K562 (cell line): ENCODE measurements at regions not wholly inside any gene's neighbourhood (a gene's known extent, or its start where the extent isn't known, plus 50 kb on each side); places are given as distances from the start of the nearest gene placed in this dataset.

Source experiments
- ATAC-seq: fragments of 200-7000 bp; cut with Tn5 transposase; 3 replicates; pipeline ENCODE4 v1.9.1; 2020; ENCODE audit warnings: moderate library complexity
- BruUV-seq: library from RNA; stranded (reverse); fragments of 400-500 nt; replicated peaks from 2 replicates; lab custom pipeline; 2021; lab: Mats Ljungman, UMichigan
- CTCF ChIA-PET: fragments of 300-600 bp; formaldehyde crosslinking; extraction: SDS; loops from one replicate; lab custom pipeline; 2021; ENCODE audit warnings: low intra/inter-chr PET ratio; lab: Yijun Ruan, JAX
- POLR2A ChIA-PET: fragments of 300-600, 350-650 bp; sonication (Branson Sonifier 250); formaldehyde crosslinking; extraction: SDS; loops from one replicate; lab custom pipeline; 2021; ENCODE audit warnings: antibody characterized with exemption, inconsistent platforms; lab: Yijun Ruan, JAX
- DNase-seq, 4 experiments: peaks; one replicate each; pipeline versions ENCODE4 v3.0.0 to v3.0.0-alpha.2; 2011 to 2018; ENCODE audit warnings: low spot score in 3 of 4, mixed read lengths in 3 of 4; ENCODE audit errors: extremely low read depth in 1 of 4
- FAIRE-seq: peaks from 2 replicates; lab custom pipeline; 2011; peaks lifted over from hg19 to GRCh38; lab: Jason Lieb, UNC
- H2AFZ ChIP-seq: 2 replicates; pipeline ENCODE4 v1.6.0; 2011; ENCODE audit warnings: low read depth, low read length, control low read depth, inconsistent platforms
- H3K27ac ChIP-seq: fragments of 200-600 bp; 3 replicates; pipeline ENCODE4 v1.8.0; 2011; ENCODE audit warnings: low read depth, mild to moderate bottlenecking, control low read depth, inconsistent platforms, low read length, moderate library complexity, mixed read lengths; ENCODE audit errors: extremely low read depth
- H3K27me3 ChIP-seq, 2 experiments: fragments of 300-600 bp in 1 of 2; 2 replicates in 1 of 2; 3 replicates in 1 of 2; pipeline versions ENCODE4 v1.6.0 to v1.8.0; 2011; ENCODE audit warnings: inconsistent platforms in 2 of 2, low read length in 2 of 2, mild to moderate bottlenecking in 1 of 2, mixed read lengths in 1 of 2, moderate library complexity in 1 of 2; ENCODE audit not compliant: control insufficient read depth in 2 of 2, insufficient read depth in 2 of 2
- H3K36me3 ChIP-seq: fragments of 300-600 bp; 3 replicates; pipeline ENCODE4 v1.8.0; 2011; ENCODE audit warnings: mild to moderate bottlenecking, low read length, inconsistent platforms; ENCODE audit not compliant: control insufficient read depth, insufficient read depth
- H3K4me1 ChIP-seq, 2 experiments: fragments of 200-600 bp in 1 of 2; replicated peaks in 1 of 2; 2 replicates in 1 of 2; 3 replicates in 1 of 2; pipeline versions ENCODE4 v1.5.1 to v1.8.0; 2011; ENCODE audit warnings: inconsistent platforms in 2 of 2, low read length in 2 of 2, mild to moderate bottlenecking in 1 of 2, mixed read lengths in 1 of 2, moderate library complexity in 1 of 2; ENCODE audit not compliant: control insufficient read depth in 2 of 2, insufficient read depth in 2 of 2
- H3K4me2 ChIP-seq: 2 replicates; pipeline ENCODE4 v1.6.1; 2011; ENCODE audit warnings: low read length, control low read depth, inconsistent platforms, mixed read lengths; ENCODE audit not compliant: insufficient read depth
- H3K4me3 ChIP-seq: fragments of 200-600 bp; sonication (generic), shearing (Covaris generic); 2 replicates; pipeline ENCODE4 v1.5.1; 2016; ENCODE audit warnings: control low read depth, inconsistent platforms
- H3K79me2 ChIP-seq: fragments of 200-600 bp; 3 replicates; pipeline ENCODE4 v1.8.0; 2011; ENCODE audit warnings: low read length, inconsistent platforms; ENCODE audit not compliant: control insufficient read depth, insufficient read depth
- H3K9ac ChIP-seq, 2 experiments: 2 replicates each; pipeline versions ENCODE4 v1.6.0 to v1.6.1; 2011; ENCODE audit warnings: low read depth in 2 of 2, low read length in 2 of 2, control low read depth in 1 of 2, inconsistent platforms in 1 of 2, mild to moderate bottlenecking in 1 of 2, mixed read lengths in 1 of 2; ENCODE audit not compliant: insufficient read depth in 1 of 2
- H3K9me1 ChIP-seq: one replicate; pipeline ENCODE4 v1.6.0; 2011; ENCODE audit warnings: inconsistent platforms, mild to moderate bottlenecking, low read length, moderate library complexity; ENCODE audit not compliant: control insufficient read depth, insufficient read depth
- H3K9me3 ChIP-seq: replicated peaks from 2 replicates; pipeline ENCODE4 v1.5.1; 2011; ENCODE audit warnings: low read depth, low read length, inconsistent platforms; ENCODE audit not compliant: control insufficient read depth, insufficient read depth
- H4K20me1 ChIP-seq: replicated peaks from 2 replicates; pipeline ENCODE4 v1.6.1; 2011; ENCODE audit warnings: low read length, inconsistent platforms, mixed read lengths; ENCODE audit not compliant: control insufficient read depth, insufficient read depth
- ARID2 ChIP-seq: fragments of 450-650 bp; IDR thresholded peaks from 2 replicates; pipeline ENCODE4 v1.6.1; 2017; ENCODE audit warnings: antibody characterized with exemption, mild to moderate bottlenecking
- BHLHE40 ChIP-seq: IDR thresholded peaks from 2 replicates; pipeline ENCODE4 v1.6.1; 2011; ENCODE audit warnings: low read length, improper control_type of control experiment
- ELF1 ChIP-seq: fragments of 200-800 bp; sonication (Bioruptor generic); IDR thresholded peaks from 2 replicates; pipeline ENCODE4 v1.6.1; 2016; ENCODE audit warnings: missing genetic modification characterization, missing compliant biosample characterization
- KAT7 ChIP-seq: sonication (generic); formaldehyde crosslinking; IDR thresholded peaks from 2 replicates; pipeline ENCODE4 v1.8.0; 2022; ENCODE audit warnings: missing genetic modification reagents, mild to moderate bottlenecking, borderline replicate concordance
- KDM5B ChIP-seq: fragments of 200-600 bp; sonication (generic); IDR thresholded peaks from 2 replicates; pipeline ENCODE4 v1.6.1; 2012; ENCODE audit warnings: low read depth, mild to moderate bottlenecking, moderate library complexity, low read length, control low read depth, inconsistent platforms; ENCODE audit not compliant: insufficient replicate concordance
- STAT5A ChIP-seq: IDR thresholded peaks from 2 replicates; pipeline ENCODE4 v1.6.1; 2012; ENCODE audit warnings: low read length, inconsistent platforms, borderline replicate concordance
- ZNF76 ChIP-seq: fragments of 250-450 bp; sonication (Bioruptor Pico); IDR thresholded peaks from 2 replicates; pipeline ENCODE4 v1.4.0; 2020; ENCODE audit warnings: mild to moderate bottlenecking, moderate library complexity, borderline replicate concordance
- WGBS: fragments of 100-300 bp; shearing (Covaris generic); methylation state at CpG from one replicate; pipeline ENCODE4 v1.1.6; 2016; ENCODE audit warnings: low coverage, mixed read lengths; ENCODE audit not compliant: insufficient coverage; ENCODE audit errors: missing lambda C conversion rate; 5-methylcytosine and 5-hydroxymethylcytosine counted together
- in situ Hi-C: fragments of 300-500 bp; cut with MboI; formaldehyde crosslinking; loops from 4 replicates; pipeline ENCODE4 v1.15.0; 2018; ENCODE audit warnings: inconsistent platforms, mixed read lengths
- intact Hi-C: fragments of 100-400 bp; cut with micrococcal nuclease; formaldehyde crosslinking; loops from 2 replicates; pipeline ENCODE4 v1.14.2; 2022

DNA sequence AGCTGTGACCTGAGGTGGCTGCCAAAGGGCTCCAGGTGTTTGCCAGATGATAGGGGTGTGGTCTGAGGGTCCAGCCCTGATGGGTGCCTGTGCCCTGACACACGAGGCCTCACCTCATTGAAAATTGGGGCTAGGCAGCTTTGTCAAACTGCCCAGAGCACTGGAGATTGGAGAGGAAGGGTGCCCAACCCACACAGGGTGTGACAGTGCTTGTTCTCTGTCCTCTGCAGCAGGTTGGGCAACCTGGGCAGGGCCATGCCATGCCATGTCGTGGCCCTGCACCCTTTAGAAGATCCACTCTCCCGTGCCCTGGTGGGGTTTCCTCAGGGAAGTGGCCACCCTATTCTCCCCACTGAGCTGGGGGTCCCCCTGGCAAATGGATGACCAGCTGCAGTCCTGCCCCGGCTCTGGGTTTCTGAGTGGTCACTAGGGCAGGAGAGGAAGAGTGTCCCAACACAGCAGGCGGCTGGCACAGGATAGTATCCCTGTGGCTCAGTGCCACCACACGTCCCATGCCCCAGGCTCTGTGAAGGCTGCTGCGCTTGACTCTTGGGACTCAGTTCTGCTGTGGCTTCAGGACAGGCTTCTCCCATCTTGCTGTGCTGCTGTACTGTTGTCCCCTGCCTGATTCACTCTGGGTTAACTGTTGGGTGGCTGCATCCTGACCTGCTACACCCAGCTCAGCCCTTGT is 100.8 kb upstream of the PITX1 start:
- intact Hi-C loops (loop anchor here (2.0 to 5.0 kb wide), 3 partner anchors 22 to 100 kb away; partner anchors contain the start of gene PITX1), in situ Hi-C loops (no loop called here)
- DNase-seq = no peak
- no peaks in the 10 kb centered on the region for H3K9me3 ChIP-seq
- H3K4me2 ChIP-seq = peak overlapping the region; percentile 57; the same call in 1 of the 2 replicates
- CTCF ChIA-PET = no interaction called here
- H3K79me2 ChIP-seq = no peaks in the 10 kb centered on the region
- H2AFZ ChIP-seq = peak overlapping the region; percentile 58; the same call in 1 of the 2 replicates
- no peaks in the 10 kb centered on the region for H4K20me1 ChIP-seq
- H3K27ac ChIP-seq = peak overlapping the region; percentile 91
- peaks cover 49 to 66% of the 10 kb centered on the region in 2 experiments for H3K4me1 ChIP-seq
- TF ChIP-seq ARID2 (no peak), STAT5A (no peak), ZNF76 (CRISPR knock-in tag) (no peak), ELF1 (no peak), KAT7 (0 out of 2 replicates have a peak, but pooled peaks have one; percentile 20), BHLHE40 (no peak), KDM5B (peak; percentile 7)
- FAIRE-seq = no peak
- POLR2A ChIA-PET = interaction anchor here (0.6 to 1.6 kb wide), 8 partner anchors 10 to 39 kb away, joined by 3 to 7 read pairs (median 4); no protein-coding TSS in a partner anchor
- no peak overlapping the region for H3K4me3 ChIP-seq
- BruUV-seq = no TSS peak
- H3K36me3 ChIP-seq = no peaks in the 10 kb centered on the region
- H3K9ac ChIP-seq = peak overlapping the region; percentile 57 to 77
- no peaks in the 10 kb centered on the region for H3K27me3 ChIP-seq
- H3K9me1 ChIP-seq = peaks cover 3% of the 10 kb centered on the region
- WGBS = 57% methylated on average over 7 of the region's 7 CpGs
- no peak for ATAC-seq
